ENCODE measurements at regions not wholly inside any gene's neighbourhood (a gene's known extent, or its start where the extent isn't known, plus 50 kb on each side); places are given as distances from the start of the nearest gene placed in this dataset.

- TF ChIP-seq GATA2 (IDR thresholded peaks at IDR 0.05; ENCODE audit: low read depth, low read length) (no peak), GATA3 (IDR thresholded peaks at IDR 0.05; ENCODE audit: low read depth, low read length) (no peak)
Observed at GRCh38 chr1:83103341-83103740, 895.6 kb downstream of the TTLL7 start.
